ENCODE measurements at regions not wholly inside any gene's neighbourhood (a gene's known extent, or its start where the extent isn't known, plus 50 kb on each side); places are given as distances from the start of the nearest gene placed in this dataset.

DNA sequence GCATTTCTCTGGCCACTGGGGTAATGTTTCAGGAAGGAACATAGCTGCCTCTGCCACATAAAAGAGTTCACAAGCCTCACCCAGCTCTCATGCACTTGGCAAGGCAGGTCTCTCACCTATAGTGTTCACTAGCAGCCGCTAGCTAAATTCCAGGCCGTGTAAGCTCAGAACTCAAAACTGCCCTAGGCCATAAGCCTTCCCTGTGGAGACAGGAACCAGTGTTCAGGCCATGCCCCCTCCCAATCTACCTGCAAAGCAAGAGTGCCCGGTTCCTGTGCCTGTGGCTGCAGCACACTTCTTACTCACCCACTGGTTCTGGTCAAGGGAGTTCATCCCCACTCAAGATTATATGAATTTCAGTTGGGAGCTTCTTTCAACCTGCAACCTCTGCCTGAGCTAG, 60.7 kb upstream of the ZNF169 start:
- no peak for TF ChIP-seq CTCF (IDR thresholded peaks at IDR 0.05; ENCODE audit: low read depth, low read length)

GRCh38 chr9:94199776-94200175, 59.3 kb upstream of the ZNF169 start:
- no peak for TF ChIP-seq CTCF (IDR thresholded peaks at IDR 0.05; ENCODE audit: low read depth, low read length)
- H3K4me3 ChIP-seq (ENCODE audit: low read depth, low read length) = no peak overlapping the region

More for the DNA sequence above, 60.7 kb upstream of the ZNF169 start:
- no peak overlapping the region for H3K4me3 ChIP-seq (ENCODE audit: low read depth, low read length)

GRCh38 chr9:94204174-94204573, 54.9 kb upstream of the ZNF169 start:
- no peak overlapping the region for H3K4me3 ChIP-seq (ENCODE audit: low read depth, low read length)
- no peak for TF ChIP-seq CTCF (IDR thresholded peaks at IDR 0.05; ENCODE audit: low read depth, low read length)

DNA sequence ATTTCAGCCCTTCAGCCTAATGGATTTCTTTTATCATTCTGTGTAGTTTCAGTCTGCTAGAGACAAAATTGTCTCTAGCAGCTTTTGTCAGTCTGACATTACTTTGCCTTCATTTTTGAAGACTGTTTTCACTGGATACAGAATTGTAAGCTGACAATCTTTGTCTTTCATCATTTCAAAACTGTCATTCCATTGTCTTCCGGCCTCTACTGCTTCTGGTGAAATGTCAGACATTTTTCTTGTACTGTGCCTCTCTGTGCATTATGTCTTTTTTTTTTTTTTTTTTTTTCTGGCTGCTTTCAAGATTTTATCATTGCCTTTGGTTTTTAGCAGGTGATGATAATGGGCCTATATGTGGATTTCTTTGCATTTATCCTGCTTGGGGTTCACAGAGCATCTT, 51.3 kb upstream of the ZNF169 start:
- no peak overlapping the region for H3K4me3 ChIP-seq (ENCODE audit: low read depth, low read length)
- TF ChIP-seq CTCF (IDR thresholded peaks at IDR 0.05; ENCODE audit: low read depth, low read length) = no peak

Measured in WI38 (cell line).